ENCODE measurements at regions not wholly inside any gene's neighbourhood (a gene's known extent, or its start where the extent isn't known, plus 50 kb on each side); places are given as distances from the start of the nearest gene placed in this dataset.

DNA sequence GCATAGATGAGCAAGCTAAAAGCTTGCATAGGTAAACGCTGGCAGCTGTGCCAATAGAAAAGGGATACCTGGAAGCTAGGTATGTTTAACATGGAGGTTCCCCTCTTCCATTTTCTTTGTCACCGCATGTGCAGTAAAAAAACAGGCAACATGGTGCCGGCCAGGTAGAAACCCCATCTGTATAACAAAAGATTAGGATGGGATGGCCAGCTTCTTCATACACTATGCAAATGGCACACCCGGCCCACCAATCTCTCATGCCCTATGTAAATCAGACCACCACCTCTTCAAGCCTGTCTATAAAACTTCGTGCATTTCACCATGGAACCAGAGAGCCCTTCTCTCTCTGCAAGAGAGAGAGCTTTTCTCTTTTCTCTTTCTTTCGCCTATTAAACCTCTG, 224.3 kb upstream of the P2RY1 start:
- no peak for FAIRE-seq
- no peaks in the 10 kb centered on the region for H3K4me1 ChIP-seq (ENCODE audit: control insufficient read depth, extremely low read depth, insufficient read depth, low read length)
- intact Hi-C loops (cut with micrococcal nuclease), result no loop called here
- H3K27ac ChIP-seq (ENCODE audit: insufficient read depth, low read depth, low read length), result no peak overlapping the region
- no peaks in the 10 kb centered on the region for H3K79me2 ChIP-seq (ENCODE audit: control insufficient read depth, insufficient read depth, low read length)
- DNase-seq (ENCODE audit: low read depth, low spot score), result no peak
- TF ChIP-seq GATA2 (IDR thresholded peaks at IDR 0.05; ENCODE audit: insufficient read depth, insufficient read length, low read depth, low read length) (no peak), POLR2AphosphoS5 (IDR thresholded peaks at IDR 0.05; ENCODE audit: insufficient read depth, low read depth, low read length) (no peak), JUN (IDR thresholded peaks at IDR 0.05; ENCODE audit: borderline replicate concordance, insufficient read depth, insufficient read length, low read depth) (no peak)
- TF ChIP-seq, protein P1, sequence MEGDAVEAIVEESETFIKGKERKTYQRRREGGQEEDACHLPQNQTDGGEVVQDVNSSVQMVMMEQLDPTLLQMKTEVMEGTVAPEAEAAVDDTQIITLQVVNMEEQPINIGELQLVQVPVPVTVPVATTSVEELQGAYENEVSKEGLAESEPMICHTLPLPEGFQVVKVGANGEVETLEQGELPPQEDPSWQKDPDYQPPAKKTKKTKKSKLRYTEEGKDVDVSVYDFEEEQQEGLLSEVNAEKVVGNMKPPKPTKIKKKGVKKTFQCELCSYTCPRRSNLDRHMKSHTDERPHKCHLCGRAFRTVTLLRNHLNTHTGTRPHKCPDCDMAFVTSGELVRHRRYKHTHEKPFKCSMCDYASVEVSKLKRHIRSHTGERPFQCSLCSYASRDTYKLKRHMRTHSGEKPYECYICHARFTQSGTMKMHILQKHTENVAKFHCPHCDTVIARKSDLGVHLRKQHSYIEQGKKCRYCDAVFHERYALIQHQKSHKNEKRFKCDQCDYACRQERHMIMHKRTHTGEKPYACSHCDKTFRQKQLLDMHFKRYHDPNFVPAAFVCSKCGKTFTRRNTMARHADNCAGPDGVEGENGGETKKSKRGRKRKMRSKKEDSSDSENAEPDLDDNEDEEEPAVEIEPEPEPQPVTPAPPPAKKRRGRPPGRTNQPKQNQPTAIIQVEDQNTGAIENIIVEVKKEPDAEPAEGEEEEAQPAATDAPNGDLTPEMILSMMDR (IDR thresholded peaks at IDR 0.05; ENCODE audit: extremely low read depth in 1 of 2, insufficient read depth in 1 of 2, low read depth in 1 of 2, low read length in 2 of 2), result no peak
- TF ChIP-seq, protein P2, sequence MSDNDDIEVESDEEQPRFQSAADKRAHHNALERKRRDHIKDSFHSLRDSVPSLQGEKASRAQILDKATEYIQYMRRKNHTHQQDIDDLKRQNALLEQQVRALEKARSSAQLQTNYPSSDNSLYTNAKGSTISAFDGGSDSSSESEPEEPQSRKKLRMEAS (IDR thresholded peaks at IDR 0.05; ENCODE audit: insufficient read depth, insufficient read length), result no peak
- H3K4me3 ChIP-seq (replicated peaks in 1 of 3; ENCODE audit: insufficient read depth in 1 of 3, low read depth in 1 of 3, low read length in 3 of 3), result no peak overlapping the region
- POLR2A ChIA-PET, result no interaction called here
- H3K27me3 ChIP-seq (ENCODE audit: control insufficient read depth in 2 of 2, insufficient read depth in 2 of 2, low read length in 2 of 2), result peaks cover 0 to 6% of the 10 kb centered on the region in 2 experiments
- no peaks in the 10 kb centered on the region for H3K9me3 ChIP-seq (replicated peaks; ENCODE audit: control insufficient read depth, insufficient read depth, low read length)
- H3K4me2 ChIP-seq (ENCODE audit: insufficient read depth, low read length), result no peak overlapping the region
- no peak overlapping the region for H2AFZ ChIP-seq (ENCODE audit: low read depth, low read length)
- CTCF ChIA-PET, result interaction anchor here (1.3 kb wide), 1 partner anchor 36 kb away, joined by 4 read pairs; no protein-coding TSS in a partner anchor
- no peak overlapping the region for H3K9ac ChIP-seq (replicated peaks; ENCODE audit: extremely low read depth, insufficient read depth, low read length)
- H3K9me1 ChIP-seq (replicated peaks; ENCODE audit: control insufficient read depth, extremely low read depth, insufficient read depth, low read length), result no peaks in the 10 kb centered on the region
- H3K36me3 ChIP-seq (ENCODE audit: control insufficient read depth in 2 of 2, extremely low read depth in 1 of 2, insufficient read depth in 2 of 2, low read length in 2 of 2), result no peaks in the 10 kb centered on the region
- no peaks in the 10 kb centered on the region for H4K20me1 ChIP-seq (replicated peaks; ENCODE audit: control insufficient read depth, extremely low read depth, insufficient read depth, low read length)
- BruUV-seq (replicated peaks), result no TSS peak
- dilution Hi-C loops (cut with MboI; ENCODE audit: extremely low pct_ligation_motif_present, low sequenced_read_pairs), result no loop called here

DNA sequence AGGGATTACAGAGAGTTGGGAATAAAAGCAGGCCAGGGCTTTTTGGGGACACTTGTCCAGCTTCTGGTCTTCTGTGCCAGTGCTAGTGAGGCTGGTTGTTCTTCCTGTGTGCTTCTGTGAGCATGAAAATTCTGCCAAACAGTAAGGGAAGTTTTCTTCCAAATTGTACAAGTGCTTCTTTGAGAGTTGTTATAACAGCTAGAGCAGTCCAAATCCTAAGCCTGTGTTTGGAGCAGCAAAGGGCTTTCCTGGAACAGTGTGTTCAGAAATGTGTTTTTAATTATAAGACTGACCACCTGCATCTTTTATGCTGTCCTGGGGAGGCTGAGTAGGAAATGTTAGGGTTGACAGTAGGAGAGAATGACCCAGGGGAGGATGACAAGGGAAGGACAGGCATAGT, 223.0 kb upstream of the P2RY1 start:
- no TSS peak for BruUV-seq (replicated peaks)
- FAIRE-seq (no peak), DNase-seq (ENCODE audit: low read depth, low spot score) (no peak)
- ChIA-PET POLR2A (no interaction called here), CTCF (no interaction called here)
- H3K4me1 ChIP-seq (ENCODE audit: control insufficient read depth, extremely low read depth, insufficient read depth, low read length), result no peaks in the 10 kb centered on the region
- H3K9me1 ChIP-seq (replicated peaks; ENCODE audit: control insufficient read depth, extremely low read depth, insufficient read depth, low read length), result no peaks in the 10 kb centered on the region
- H2AFZ ChIP-seq (ENCODE audit: low read depth, low read length), result no peak overlapping the region
- H3K79me2 ChIP-seq (ENCODE audit: control insufficient read depth, insufficient read depth, low read length), result no peaks in the 10 kb centered on the region
- no peaks in the 10 kb centered on the region for H3K36me3 ChIP-seq (ENCODE audit: control insufficient read depth in 2 of 2, extremely low read depth in 1 of 2, insufficient read depth in 2 of 2, low read length in 2 of 2)
- H3K27ac ChIP-seq (ENCODE audit: insufficient read depth, low read depth, low read length), result no peak overlapping the region
- peaks cover 0 to 6% of the 10 kb centered on the region in 2 experiments for H3K27me3 ChIP-seq (ENCODE audit: control insufficient read depth in 2 of 2, insufficient read depth in 2 of 2, low read length in 2 of 2)
- TF ChIP-seq JUN (IDR thresholded peaks at IDR 0.05; ENCODE audit: borderline replicate concordance, insufficient read depth, insufficient read length, low read depth) (no peak), MYC (IDR thresholded peaks at IDR 0.05; ENCODE audit: low read depth, low read length) (no peak), EZH2 (IDR thresholded peaks at IDR 0.05; ENCODE audit: borderline replicate concordance, low read depth, low read length, severe bottlenecking) (no peak), GATA2 (IDR thresholded peaks at IDR 0.05; ENCODE audit: insufficient read depth, insufficient read length, low read depth, low read length) (no peak), POLR2AphosphoS5 (IDR thresholded peaks at IDR 0.05; ENCODE audit: insufficient read depth, low read depth, low read length) (no peak), FOS (IDR thresholded peaks at IDR 0.05; ENCODE audit: borderline replicate concordance, insufficient read depth, low read length) (no peak), POLR2A (IDR thresholded peaks at IDR 0.05; ENCODE audit: low read depth, low read length) (no peak)
- TF ChIP-seq, protein P1 (IDR thresholded peaks at IDR 0.05; ENCODE audit: extremely low read depth in 1 of 2, insufficient read depth in 1 of 2, low read depth in 1 of 2, low read length in 2 of 2), result no peak
- TF ChIP-seq, protein P2 (IDR thresholded peaks at IDR 0.05; ENCODE audit: insufficient read depth, insufficient read length), result no peak
- H3K9ac ChIP-seq (replicated peaks; ENCODE audit: extremely low read depth, insufficient read depth, low read length), result no peak overlapping the region
- H3K9me3 ChIP-seq (replicated peaks; ENCODE audit: control insufficient read depth, insufficient read depth, low read length), result no peaks in the 10 kb centered on the region
- H3K4me3 ChIP-seq (replicated peaks in 1 of 3; ENCODE audit: insufficient read depth in 1 of 3, low read depth in 1 of 3, low read length in 3 of 3), result no peak overlapping the region
- dilution Hi-C loops (cut with MboI; ENCODE audit: extremely low pct_ligation_motif_present, low sequenced_read_pairs) (no loop called here), intact Hi-C loops (cut with micrococcal nuclease) (no loop called here)
- H4K20me1 ChIP-seq (replicated peaks; ENCODE audit: control insufficient read depth, extremely low read depth, insufficient read depth, low read length), result no peaks in the 10 kb centered on the region
- H3K4me2 ChIP-seq (ENCODE audit: insufficient read depth, low read length), result no peak overlapping the region

Measured in endothelial cell of umbilical vein (primary cell).